Suppressor macrophage (primary cell): ENCODE measurements at regions not wholly inside any gene's neighbourhood (a gene's known extent, or its start where the extent isn't known, plus 50 kb on each side); places are given as distances from the start of the nearest gene placed in this dataset.

ENCODE experiments used
- DNase-seq, 4 experiments: peaks; one replicate each; pipeline ENCODE4 v3.0.0-alpha.2; 2020 to 2022

- DNase-seq: no peak
These were observed 94.0 kb upstream of the SULT1C3 start for GRCh38 chr2:108145557-108146326.

- DNase-seq: no peak
These were observed 91.2 kb upstream of the SULT1C3 start for GRCh38 chr2:108148555-108148954.

- DNase-seq: no peak
These were observed 85.3 kb upstream of the SULT1C3 start for GRCh38 chr2:108154366-108155061.

- DNase-seq: no peak
These were observed 78.5 kb upstream of the SULT1C3 start for GRCh38 chr2:108161298-108161697.

GRCh38 chr2:108164318-108164717 is 75.5 kb upstream of the SULT1C3 start:
- no peak for DNase-seq

- peak; percentile 14 to 24 (median 16) for DNase-seq
These were observed 74.0 kb upstream of the SULT1C3 start for GRCh38 chr2:108165729-108166128.

GRCh38 chr2:108167699-108168098 is 72.1 kb upstream of the SULT1C3 start:
- no peak for DNase-seq

- peak; percentile 4 to 60 (median 24) for DNase-seq
These were observed 69.7 kb upstream of the SULT1C3 start for GRCh38 chr2:108169982-108170625.

- DNase-seq: peak; percentile 51 to 81 (median 68)
These were observed 68.1 kb upstream of the SULT1C3 start for GRCh38 chr2:108171657-108172056.

- peak; percentile 24 to 53 (median 37) for DNase-seq
These were observed 57.3 kb upstream of the SULT1C3 start for GRCh38 chr2:108182489-108182888.

- DNase-seq: peak; percentile 20 to 43 (median 39)
These were observed 55.3 kb upstream of the SULT1C3 start for GRCh38 chr2:108184419-108184818.

- DNase-seq: no peak
These were observed 50.5 kb upstream of the SULT1C3 start for GRCh38 chr2:108189316-108189715.
